ENCODE measurements at regions not wholly inside any gene's neighbourhood (a gene's known extent, or its start where the extent isn't known, plus 50 kb on each side); places are given as distances from the start of the nearest gene placed in this dataset.

DNA sequence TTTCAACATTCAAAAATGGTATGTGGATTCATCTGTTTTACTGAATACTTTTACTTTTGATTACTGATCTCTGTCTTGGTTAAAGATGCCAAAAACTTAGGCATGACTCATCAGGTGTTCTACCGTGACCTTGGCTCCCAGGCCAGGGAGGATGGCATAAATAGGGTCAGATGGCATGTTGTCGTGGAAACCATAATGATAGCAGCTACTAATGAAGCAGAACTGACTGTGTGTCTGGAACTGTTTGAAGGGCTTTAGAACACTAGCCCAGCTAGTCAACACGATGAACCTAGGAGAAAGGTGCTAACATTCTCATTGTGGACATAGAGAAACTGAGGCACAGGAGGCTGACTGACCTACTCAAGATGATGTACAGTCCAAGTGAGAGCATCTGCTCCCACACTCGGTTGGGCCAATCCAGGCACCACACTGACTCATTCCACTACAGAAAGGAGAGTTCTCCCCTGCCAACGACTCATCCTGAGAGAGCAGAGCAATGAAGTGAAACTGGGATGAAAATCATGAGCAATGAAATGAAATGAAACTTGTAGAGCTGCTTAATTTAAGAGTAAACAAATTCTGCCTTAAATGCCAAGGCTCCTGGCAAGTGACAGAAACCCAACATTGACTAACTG, 116.0 kb downstream of the TENT4A start:
- 39 to 48% (median 41%) methylated on average over 5 of the region's 5 CpGs for WGBS, 3 donors
- FAIRE-seq (no peak), DNase-seq (no peak)

GRCh38 chr5:6830643-6831239, 117.5 kb downstream of the TENT4A start:
- FAIRE-seq (no peak), DNase-seq (no peak)
- H3K27ac ChIP-seq (ENCODE audit: low read depth in 1 of 3, low read length in 2 of 3), result no peak overlapping the region
- H3K27me3 ChIP-seq (ENCODE audit: control insufficient read depth in 3 of 3, insufficient read depth in 3 of 3, low read length in 3 of 3), result no peaks in the 10 kb centered on the region
- H3K36me3 ChIP-seq (ENCODE audit: control insufficient read depth in 3 of 3, insufficient read depth in 2 of 3, low read depth in 1 of 3, low read length in 3 of 3), result no peaks in the 10 kb centered on the region
- H3K4me1 ChIP-seq (ENCODE audit: control insufficient read depth in 3 of 3, insufficient read depth in 2 of 3, low read depth in 1 of 3, low read length in 2 of 3), result no peaks in the 10 kb centered on the region
- 88 to 95% (median 90%) methylated on average over 15 of the region's 15 CpGs for WGBS, 3 donors
- peaks cover 0 to 7% of the 10 kb centered on the region in 2 donors for H3K9me3 ChIP-seq (ENCODE audit: control insufficient read depth in 2 of 2, insufficient read depth in 1 of 2, low read depth in 1 of 2, low read length in 1 of 2)
- H3K4me3 ChIP-seq (ENCODE audit: low read depth in 1 of 3, low read length in 3 of 3), result no peak overlapping the region

More for the DNA sequence above, 116.0 kb downstream of the TENT4A start:
- no peak overlapping the region for H3K4me3 ChIP-seq (ENCODE audit: low read depth in 1 of 3, low read length in 3 of 3)
- H3K9me3 ChIP-seq (ENCODE audit: control insufficient read depth in 2 of 2, insufficient read depth in 1 of 2, low read depth in 1 of 2, low read length in 1 of 2), result peaks cover 0 to 3% of the 10 kb centered on the region in 2 donors
- no peaks in the 10 kb centered on the region for H3K27me3 ChIP-seq (ENCODE audit: control insufficient read depth in 3 of 3, insufficient read depth in 3 of 3, low read length in 3 of 3)
- peak overlapping the region in 1 of 3 donors; percentile 25 for H3K27ac ChIP-seq (ENCODE audit: low read depth in 1 of 3, low read length in 2 of 3)
- no peaks in the 10 kb centered on the region for H3K36me3 ChIP-seq (ENCODE audit: control insufficient read depth in 3 of 3, insufficient read depth in 2 of 3, low read depth in 1 of 3, low read length in 3 of 3)
- H3K4me1 ChIP-seq (ENCODE audit: control insufficient read depth in 3 of 3, insufficient read depth in 2 of 3, low read depth in 1 of 3, low read length in 2 of 3), result no peaks in the 10 kb centered on the region

- H3K36me3 ChIP-seq (ENCODE audit: control insufficient read depth in 3 of 3, insufficient read depth in 2 of 3, low read depth in 1 of 3, low read length in 3 of 3), result no peaks in the 10 kb centered on the region
- H3K27ac ChIP-seq (ENCODE audit: low read depth in 1 of 3, low read length in 2 of 3), result no peak overlapping the region
- WGBS, 3 donors, result 55 to 67% (median 56%) methylated on average over 7 of the region's 7 CpGs
- no peaks in the 10 kb centered on the region for H3K4me1 ChIP-seq (ENCODE audit: control insufficient read depth in 3 of 3, insufficient read depth in 2 of 3, low read depth in 1 of 3, low read length in 2 of 3)
- no peak overlapping the region for H3K4me3 ChIP-seq (ENCODE audit: low read depth in 1 of 3, low read length in 3 of 3)
- no peak for DNase-seq
- no peaks in the 10 kb centered on the region for H3K27me3 ChIP-seq (ENCODE audit: control insufficient read depth in 3 of 3, insufficient read depth in 3 of 3, low read length in 3 of 3)
- peaks cover 0 to 7% of the 10 kb centered on the region in 2 donors for H3K9me3 ChIP-seq (ENCODE audit: control insufficient read depth in 2 of 2, insufficient read depth in 1 of 2, low read depth in 1 of 2, low read length in 1 of 2)
- FAIRE-seq, result no peak
Observed at GRCh38 chr5:6831678-6832671, 118.7 kb downstream of the TENT4A start.

- no peak overlapping the region for H3K27ac ChIP-seq (ENCODE audit: low read depth in 1 of 3, low read length in 2 of 3)
- H3K36me3 ChIP-seq (ENCODE audit: control insufficient read depth in 3 of 3, insufficient read depth in 2 of 3, low read depth in 1 of 3, low read length in 3 of 3), result no peaks in the 10 kb centered on the region
- FAIRE-seq, result no peak
- H3K4me3 ChIP-seq (ENCODE audit: low read depth in 1 of 3, low read length in 3 of 3), result no peak overlapping the region
- DNase-seq, result no peak
- H3K27me3 ChIP-seq (ENCODE audit: control insufficient read depth in 3 of 3, insufficient read depth in 3 of 3, low read length in 3 of 3), result no peaks in the 10 kb centered on the region
- no peaks in the 10 kb centered on the region for H3K4me1 ChIP-seq (ENCODE audit: control insufficient read depth in 3 of 3, insufficient read depth in 2 of 3, low read depth in 1 of 3, low read length in 2 of 3)
- 55 to 83% (median 78%) methylated on average over 2 of the region's 2 CpGs for WGBS, 3 donors
- H3K9me3 ChIP-seq (ENCODE audit: control insufficient read depth in 2 of 2, insufficient read depth in 1 of 2, low read depth in 1 of 2, low read length in 1 of 2), result peaks cover 0 to 9% of the 10 kb centered on the region in 2 donors
Observed at GRCh38 chr5:6832994-6833393, 119.8 kb downstream of the TENT4A start.

GRCh38 chr5:6833406-6833805, 120.2 kb downstream of the TENT4A start:
- Histone ChIP-seq H3K36me3 (ENCODE audit: control insufficient read depth in 3 of 3, insufficient read depth in 2 of 3, low read depth in 1 of 3, low read length in 3 of 3) (no peaks in the 10 kb centered on the region), H3K4me1 (ENCODE audit: control insufficient read depth in 3 of 3, insufficient read depth in 2 of 3, low read depth in 1 of 3, low read length in 2 of 3) (no peaks in the 10 kb centered on the region), H3K27ac (ENCODE audit: low read depth in 1 of 3, low read length in 2 of 3) (no peak overlapping the region), H3K9me3 (ENCODE audit: control insufficient read depth in 2 of 2, insufficient read depth in 1 of 2, low read depth in 1 of 2, low read length in 1 of 2) (peaks cover 0 to 9% of the 10 kb centered on the region in 2 donors), H3K4me3 (ENCODE audit: low read depth in 1 of 3, low read length in 3 of 3) (no peak overlapping the region), H3K27me3 (ENCODE audit: control insufficient read depth in 3 of 3, insufficient read depth in 3 of 3, low read length in 3 of 3) (no peaks in the 10 kb centered on the region)
- no peak for DNase-seq
- no peak for FAIRE-seq
- 90 to 95% (median 92%) methylated on average over 1 of the region's 1 CpG for WGBS, 3 donors

- no peaks in the 10 kb centered on the region for H3K36me3 ChIP-seq (ENCODE audit: control insufficient read depth in 3 of 3, insufficient read depth in 2 of 3, low read depth in 1 of 3, low read length in 3 of 3)
- no peak overlapping the region for H3K27ac ChIP-seq (ENCODE audit: low read depth in 1 of 3, low read length in 2 of 3)
- H3K9me3 ChIP-seq (ENCODE audit: control insufficient read depth in 2 of 2, insufficient read depth in 1 of 2, low read depth in 1 of 2, low read length in 1 of 2), result peaks cover 0 to 5% of the 10 kb centered on the region in 2 donors
- H3K4me3 ChIP-seq (ENCODE audit: low read depth in 1 of 3, low read length in 3 of 3), result no peak overlapping the region
- FAIRE-seq (no peak), DNase-seq (no peak)
- no peaks in the 10 kb centered on the region for H3K27me3 ChIP-seq (ENCODE audit: control insufficient read depth in 3 of 3, insufficient read depth in 3 of 3, low read length in 3 of 3)
- WGBS, 3 donors, result 29 to 83% (median 70%) methylated on average over 2 of the region's 2 CpGs
- no peaks in the 10 kb centered on the region for H3K4me1 ChIP-seq (ENCODE audit: control insufficient read depth in 3 of 3, insufficient read depth in 2 of 3, low read depth in 1 of 3, low read length in 2 of 3)
Observed at GRCh38 chr5:6837095-6837494, 123.9 kb downstream of the TENT4A start.

DNA sequence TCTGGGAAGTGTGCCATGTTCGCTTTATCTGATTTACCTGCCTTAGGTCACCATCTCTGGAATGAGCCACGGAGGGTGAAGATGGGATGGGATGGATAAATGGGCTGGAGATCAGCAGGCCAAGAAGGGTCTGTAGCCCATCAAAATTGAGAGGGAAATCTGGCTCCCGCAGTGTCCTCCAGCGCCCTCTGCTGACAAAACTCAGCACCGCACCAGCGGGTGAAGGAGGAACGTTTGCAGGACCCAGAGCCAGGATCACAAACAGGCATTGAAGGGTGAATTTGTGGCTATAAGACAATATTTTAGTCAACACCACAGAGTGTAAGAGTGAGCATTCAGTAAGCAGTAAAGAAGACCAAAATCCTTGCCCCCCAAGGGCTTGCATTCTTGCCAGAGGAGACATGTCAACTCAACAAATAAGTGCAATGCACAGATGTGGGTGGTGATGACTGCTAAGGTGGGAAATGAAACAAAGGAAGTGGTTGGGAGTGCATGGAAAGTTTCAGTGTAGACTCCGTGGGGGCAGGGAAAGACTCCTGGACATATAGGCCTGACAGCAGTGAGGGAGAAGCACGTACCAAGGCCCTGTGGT, 124.4 kb downstream of the TENT4A start:
- FAIRE-seq (no peak), DNase-seq (peak in 1 of 2 donors; percentile 14)
- H3K4me1 ChIP-seq (ENCODE audit: control insufficient read depth in 3 of 3, insufficient read depth in 2 of 3, low read depth in 1 of 3, low read length in 2 of 3), result no peaks in the 10 kb centered on the region
- no peak overlapping the region for H3K4me3 ChIP-seq (ENCODE audit: low read depth in 1 of 3, low read length in 3 of 3)
- 38 to 58% (median 48%) methylated on average over 9 of the region's 9 CpGs for WGBS, 3 donors
- H3K27me3 ChIP-seq (ENCODE audit: control insufficient read depth in 3 of 3, insufficient read depth in 3 of 3, low read length in 3 of 3), result no peaks in the 10 kb centered on the region
- no peak overlapping the region for H3K27ac ChIP-seq (ENCODE audit: low read depth in 1 of 3, low read length in 2 of 3)
- H3K36me3 ChIP-seq (ENCODE audit: control insufficient read depth in 3 of 3, insufficient read depth in 2 of 3, low read depth in 1 of 3, low read length in 3 of 3), result no peaks in the 10 kb centered on the region
- peaks cover 0 to 5% of the 10 kb centered on the region in 2 donors for H3K9me3 ChIP-seq (ENCODE audit: control insufficient read depth in 2 of 2, insufficient read depth in 1 of 2, low read depth in 1 of 2, low read length in 1 of 2)

DNA sequence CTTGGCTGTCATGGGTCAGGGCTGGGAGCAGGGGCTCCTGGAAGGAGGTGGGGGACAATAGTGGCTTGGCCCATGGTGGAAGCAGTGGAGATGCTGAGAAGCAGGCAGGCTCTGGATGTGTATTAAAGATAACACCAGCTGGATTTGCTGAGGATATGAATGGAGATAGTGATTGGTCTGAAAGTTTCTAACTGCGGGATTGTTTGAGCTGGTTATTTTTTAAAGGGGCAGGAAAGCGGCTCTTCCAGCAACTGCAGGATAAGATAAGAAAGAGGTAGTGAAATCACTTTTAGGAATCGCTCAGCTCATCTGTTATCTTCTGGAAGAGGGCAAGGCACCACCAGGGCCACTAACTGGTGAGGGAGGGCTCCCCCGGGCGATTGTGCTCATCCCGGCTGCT, 125.5 kb downstream of the TENT4A start:
- no peak for FAIRE-seq
- 23 to 56% (median 48%) methylated on average over 6 of the region's 6 CpGs for WGBS, 3 donors

More for the DNA sequence above, 125.5 kb downstream of the TENT4A start:
- no peak for DNase-seq
- Histone ChIP-seq H3K27me3 (ENCODE audit: control insufficient read depth in 3 of 3, insufficient read depth in 3 of 3, low read length in 3 of 3) (no peaks in the 10 kb centered on the region), H3K36me3 (ENCODE audit: control insufficient read depth in 3 of 3, insufficient read depth in 2 of 3, low read depth in 1 of 3, low read length in 3 of 3) (no peaks in the 10 kb centered on the region), H3K27ac (ENCODE audit: low read depth in 1 of 3, low read length in 2 of 3) (no peak overlapping the region), H3K4me3 (ENCODE audit: low read depth in 1 of 3, low read length in 3 of 3) (no peak overlapping the region), H3K4me1 (ENCODE audit: control insufficient read depth in 3 of 3, insufficient read depth in 2 of 3, low read depth in 1 of 3, low read length in 2 of 3) (no peaks in the 10 kb centered on the region), H3K9me3 (ENCODE audit: control insufficient read depth in 2 of 2, insufficient read depth in 1 of 2, low read depth in 1 of 2, low read length in 1 of 2) (peaks cover 0 to 5% of the 10 kb centered on the region in 2 donors)
